ENCODE measurements at regions not wholly inside any gene's neighbourhood (a gene's known extent, or its start where the extent isn't known, plus 50 kb on each side); places are given as distances from the start of the nearest gene placed in this dataset.
"Not testable (repeated sequence)": the region's sequence is repeated elsewhere in the genome, so short reads cannot be mapped to it uniquely, and the experiment has no call there.

DNA sequence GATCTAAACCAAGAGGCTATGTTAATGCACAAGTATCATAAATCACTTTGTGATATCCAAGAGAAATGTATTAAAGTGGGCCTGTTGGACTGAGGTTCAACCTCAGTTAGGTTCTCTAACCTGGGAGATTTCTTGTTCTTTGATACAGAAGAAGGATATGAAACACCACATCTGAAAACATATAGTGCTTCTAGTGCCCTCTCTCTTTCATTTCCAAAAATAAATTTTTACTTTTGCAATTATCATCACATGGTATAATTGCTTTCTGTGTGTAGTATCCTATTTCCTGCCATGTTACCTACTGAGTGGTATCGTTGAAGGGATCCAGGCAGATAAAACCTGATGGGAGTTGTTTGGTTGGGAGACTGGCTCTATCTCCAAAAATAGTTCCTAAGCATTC, 264.9 kb downstream of the CCER1 start:
- no peaks in the 10 kb centered on the region for H3K4me1 ChIP-seq (ENCODE audit: low read depth)
- H3K36me3 ChIP-seq (ENCODE audit: low read depth) = no peaks in the 10 kb centered on the region
- TF ChIP-seq, protein P1, sequence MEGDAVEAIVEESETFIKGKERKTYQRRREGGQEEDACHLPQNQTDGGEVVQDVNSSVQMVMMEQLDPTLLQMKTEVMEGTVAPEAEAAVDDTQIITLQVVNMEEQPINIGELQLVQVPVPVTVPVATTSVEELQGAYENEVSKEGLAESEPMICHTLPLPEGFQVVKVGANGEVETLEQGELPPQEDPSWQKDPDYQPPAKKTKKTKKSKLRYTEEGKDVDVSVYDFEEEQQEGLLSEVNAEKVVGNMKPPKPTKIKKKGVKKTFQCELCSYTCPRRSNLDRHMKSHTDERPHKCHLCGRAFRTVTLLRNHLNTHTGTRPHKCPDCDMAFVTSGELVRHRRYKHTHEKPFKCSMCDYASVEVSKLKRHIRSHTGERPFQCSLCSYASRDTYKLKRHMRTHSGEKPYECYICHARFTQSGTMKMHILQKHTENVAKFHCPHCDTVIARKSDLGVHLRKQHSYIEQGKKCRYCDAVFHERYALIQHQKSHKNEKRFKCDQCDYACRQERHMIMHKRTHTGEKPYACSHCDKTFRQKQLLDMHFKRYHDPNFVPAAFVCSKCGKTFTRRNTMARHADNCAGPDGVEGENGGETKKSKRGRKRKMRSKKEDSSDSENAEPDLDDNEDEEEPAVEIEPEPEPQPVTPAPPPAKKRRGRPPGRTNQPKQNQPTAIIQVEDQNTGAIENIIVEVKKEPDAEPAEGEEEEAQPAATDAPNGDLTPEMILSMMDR (IDR thresholded peaks at IDR 0.05) = no peak
- ATAC-seq (no peak), DNase-seq (no peak)
- intact Hi-C loops (cut with DNase I, micrococcal nuclease) = no loop called here
- no peaks in the 10 kb centered on the region for H3K9me3 ChIP-seq
- H3K4me3 ChIP-seq = no peak overlapping the region

DNA sequence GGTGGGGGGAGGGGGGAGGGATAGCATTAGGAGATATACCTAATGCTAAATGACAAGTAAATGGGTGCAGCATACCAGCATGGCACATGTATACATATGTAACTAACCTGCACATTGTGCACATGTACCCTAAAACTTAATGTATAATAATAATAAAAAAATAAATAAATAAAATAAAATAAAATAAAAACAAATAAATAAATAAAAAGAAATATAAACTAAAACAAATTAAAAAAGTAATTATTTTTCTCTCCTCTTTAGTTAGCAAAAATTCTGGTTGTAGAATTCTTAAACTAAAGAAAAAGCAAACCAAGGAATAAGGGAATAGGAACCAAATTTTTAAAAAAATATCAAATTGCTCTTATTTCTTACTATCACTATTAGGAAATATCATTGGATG, 267.3 kb downstream of the CCER1 start:
- DNase-seq; H3K9me3 ChIP-seq; H3K4me1 ChIP-seq (ENCODE audit: low read depth); H3K36me3 ChIP-seq (ENCODE audit: low read depth); ATAC-seq; intact Hi-C loops (cut with DNase I, micrococcal nuclease); H3K4me3 ChIP-seq: not testable (repeated sequence)

DNA sequence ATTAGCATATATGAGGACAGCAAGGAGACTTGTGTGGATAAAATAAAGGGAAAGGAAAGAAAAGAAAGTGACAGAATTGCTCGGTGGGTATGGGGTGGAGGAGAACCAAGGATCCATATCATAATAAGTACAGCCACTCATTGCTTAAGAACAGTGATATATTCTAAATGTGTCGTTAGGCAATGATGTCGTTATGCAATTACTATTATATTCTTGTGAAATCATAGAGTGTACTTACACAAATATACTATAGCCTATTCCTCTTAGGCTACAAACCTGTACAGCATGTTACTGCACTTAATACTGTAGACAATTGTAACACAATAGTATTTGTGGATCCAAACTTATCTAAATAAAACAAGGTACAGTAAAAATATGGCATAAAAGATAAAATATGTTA, 271.1 kb downstream of the CCER1 start:
- TF ChIP-seq, protein P1 (IDR thresholded peaks at IDR 0.05) = no peak
- Histone ChIP-seq H3K4me1 (ENCODE audit: low read depth) (no peaks in the 10 kb centered on the region), H3K36me3 (ENCODE audit: low read depth) (no peaks in the 10 kb centered on the region), H3K9me3 (no peaks in the 10 kb centered on the region), H3K4me3 (no peak overlapping the region)
- intact Hi-C loops (cut with DNase I, micrococcal nuclease) = no loop called here
- no peak for DNase-seq
- no peak for ATAC-seq

DNA sequence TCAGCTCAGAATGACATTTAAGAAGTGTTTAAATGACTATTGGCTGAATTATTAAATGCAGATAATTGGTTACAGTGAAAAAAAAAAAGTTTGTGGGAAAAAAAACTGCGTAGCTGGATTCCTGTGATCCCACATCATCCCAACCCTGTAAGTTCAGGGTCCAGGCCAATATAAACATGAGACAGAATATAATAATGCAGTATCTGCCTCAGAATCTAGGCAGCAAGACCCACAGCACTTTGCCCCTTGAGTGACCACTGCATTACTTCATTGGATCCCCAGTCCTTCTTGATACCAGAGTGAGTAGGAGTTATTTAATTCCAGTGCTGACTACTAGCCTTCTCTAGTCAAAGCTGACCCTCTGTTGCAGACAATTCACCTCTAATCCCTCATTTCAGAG, 272.6 kb downstream of the CCER1 start:
- TF ChIP-seq, protein P1 (IDR thresholded peaks at IDR 0.05) = no peak
- H3K9me3 ChIP-seq = no peaks in the 10 kb centered on the region
- ATAC-seq (no peak), DNase-seq (no peak)
- H3K4me1 ChIP-seq (ENCODE audit: low read depth) = no peaks in the 10 kb centered on the region
- intact Hi-C loops (cut with DNase I, micrococcal nuclease) = no loop called here
- H3K4me3 ChIP-seq = no peak overlapping the region
- H3K36me3 ChIP-seq (ENCODE audit: low read depth) = no peaks in the 10 kb centered on the region

DNA sequence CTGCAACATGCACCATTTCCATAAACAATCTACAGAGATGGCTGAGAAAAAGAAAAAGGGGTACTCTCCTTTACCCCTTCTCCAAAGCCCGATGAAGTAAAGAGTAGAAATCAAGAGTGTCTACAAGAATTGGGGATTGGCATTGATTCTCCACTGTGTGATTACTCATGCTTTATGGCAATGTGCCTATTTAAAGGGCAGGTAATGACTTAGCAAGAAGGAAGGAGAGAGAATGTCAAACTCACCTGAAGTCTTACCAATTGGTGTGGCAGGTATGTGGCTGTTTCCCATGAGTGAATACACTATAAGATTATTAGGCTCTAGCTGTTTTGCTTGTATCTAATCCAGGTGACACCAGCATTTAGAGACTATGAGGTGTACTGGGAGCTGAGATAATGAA, 275.3 kb downstream of the CCER1 start:
- H3K36me3 ChIP-seq (ENCODE audit: low read depth) = no peaks in the 10 kb centered on the region
- no peaks in the 10 kb centered on the region for H3K9me3 ChIP-seq
- ATAC-seq (no peak), DNase-seq (no peak)
- intact Hi-C loops (cut with DNase I, micrococcal nuclease) = no loop called here
- H3K4me1 ChIP-seq (ENCODE audit: low read depth) = no peaks in the 10 kb centered on the region
- no peak overlapping the region for H3K4me3 ChIP-seq
- TF ChIP-seq, protein P1 (IDR thresholded peaks at IDR 0.05) = no peak

DNA sequence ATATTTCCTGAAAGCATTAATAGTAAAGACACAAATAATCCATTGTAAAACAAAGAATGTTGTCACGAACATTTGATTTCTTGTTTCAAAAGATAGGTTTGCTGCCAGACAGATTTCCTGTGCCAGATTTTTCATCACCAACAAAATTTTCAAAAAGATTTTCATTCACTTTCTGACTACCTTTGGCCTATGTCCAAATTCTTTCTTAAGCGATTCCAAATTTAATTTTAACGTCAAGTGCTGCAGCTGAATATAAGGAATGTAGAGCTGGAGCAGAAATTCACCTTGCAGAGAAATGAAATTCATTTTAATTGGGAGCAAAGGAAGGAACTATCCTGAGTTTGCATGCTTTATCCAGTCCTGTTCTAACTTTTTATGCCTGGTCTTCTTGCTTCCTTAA, 277.4 kb downstream of the CCER1 start:
- Histone ChIP-seq H3K4me1 (ENCODE audit: low read depth) (no peaks in the 10 kb centered on the region), H3K4me3 (no peak overlapping the region), H3K36me3 (ENCODE audit: low read depth) (no peaks in the 10 kb centered on the region), H3K9me3 (no peaks in the 10 kb centered on the region)
- TF ChIP-seq, protein P1 (IDR thresholded peaks at IDR 0.05) = no peak
- DNase-seq (no peak), ATAC-seq (no peak)
- intact Hi-C loops (cut with DNase I, micrococcal nuclease) = no loop called here

All from mucosa of descending colon (tissue), 3 donors.